Astrocyte of the spinal cord (primary cell): ENCODE measurements at regions not wholly inside any gene's neighbourhood (a gene's known extent, or its start where the extent isn't known, plus 50 kb on each side); places are given as distances from the start of the nearest gene placed in this dataset.

Source experiments
- DNase-seq: peaks from one replicate; pipeline ENCODE4 v3.0.0; 2011; ENCODE audit warnings: low read depth, low spot score
- H3K4me3 ChIP-seq: 2 replicates; pipeline ENCODE4 v1.5.1; 2011; ENCODE audit warnings: low read depth, mild to moderate bottlenecking, low read length, moderate library complexity
- CTCF ChIP-seq: IDR thresholded peaks from 2 replicates; pipeline ENCODE4 v1.5.1; 2012; ENCODE audit warnings: low read depth, mild to moderate bottlenecking, low read length, inconsistent platforms
- in situ Hi-C: cut with HindIII; loops from 2 replicates; pipeline ENCODE4 v1.10.0; 2017; ENCODE audit warnings: low sequenced_read_pairs

DNA sequence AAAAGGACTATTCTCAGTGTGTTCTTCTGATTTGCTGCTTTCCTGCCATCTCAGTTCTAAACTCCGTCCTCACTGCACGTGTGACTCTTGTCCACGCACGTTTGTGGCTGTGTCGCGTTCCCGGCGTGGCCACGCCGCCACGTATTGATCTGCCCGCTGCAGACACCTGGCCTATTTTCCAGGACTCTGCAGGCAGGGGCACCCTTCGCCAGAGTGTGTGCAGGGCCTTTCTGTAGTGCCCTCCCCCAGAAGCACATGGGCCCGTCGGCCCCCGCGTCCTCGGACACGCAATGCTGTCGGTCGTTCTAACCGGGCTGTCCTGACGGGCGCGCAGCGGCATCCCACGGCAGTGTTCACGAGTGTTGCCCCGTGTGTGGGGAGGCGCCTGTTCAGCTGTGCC is 87.6 kb downstream of the YTHDF1 start:
- in situ Hi-C loops = no loop called here
- H3K4me3 ChIP-seq = no peak overlapping the region
- no peak for TF ChIP-seq CTCF
- no peak for DNase-seq

DNA sequence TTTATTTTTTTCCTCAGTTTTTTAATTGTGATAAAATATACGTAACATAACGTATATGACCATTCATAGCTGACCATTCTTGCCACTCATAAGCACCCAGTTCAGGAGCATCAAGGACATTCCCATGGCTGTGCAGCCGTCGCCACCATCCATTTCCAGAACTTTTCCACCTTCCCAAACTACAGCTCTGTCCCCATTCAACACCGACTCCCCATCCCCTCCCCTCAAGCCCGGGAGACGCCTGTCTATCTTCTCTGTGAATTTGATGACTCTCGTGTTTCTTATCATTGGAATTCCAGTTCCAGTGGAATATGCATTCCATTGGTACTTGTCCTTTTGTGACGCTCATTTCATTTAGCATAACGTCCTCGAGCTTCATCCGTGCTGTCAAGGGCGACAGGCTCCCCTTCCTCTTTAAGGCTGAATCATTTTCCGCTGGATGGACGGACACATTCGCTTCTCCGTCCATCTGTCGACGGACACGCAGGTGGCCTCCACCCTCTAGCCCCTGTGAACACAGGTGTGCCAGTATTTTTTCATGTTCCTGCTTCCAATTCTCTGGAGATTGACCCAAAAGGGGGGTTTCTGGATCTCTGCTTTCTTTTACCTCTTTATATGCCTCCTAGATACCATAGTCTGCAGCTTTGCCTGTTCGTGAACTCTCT is 88.1 kb downstream of the YTHDF1 start:
- DNase-seq = no peak
- TF ChIP-seq CTCF = no peak
- no peak overlapping the region for H3K4me3 ChIP-seq
- in situ Hi-C loops = no loop called here

DNA sequence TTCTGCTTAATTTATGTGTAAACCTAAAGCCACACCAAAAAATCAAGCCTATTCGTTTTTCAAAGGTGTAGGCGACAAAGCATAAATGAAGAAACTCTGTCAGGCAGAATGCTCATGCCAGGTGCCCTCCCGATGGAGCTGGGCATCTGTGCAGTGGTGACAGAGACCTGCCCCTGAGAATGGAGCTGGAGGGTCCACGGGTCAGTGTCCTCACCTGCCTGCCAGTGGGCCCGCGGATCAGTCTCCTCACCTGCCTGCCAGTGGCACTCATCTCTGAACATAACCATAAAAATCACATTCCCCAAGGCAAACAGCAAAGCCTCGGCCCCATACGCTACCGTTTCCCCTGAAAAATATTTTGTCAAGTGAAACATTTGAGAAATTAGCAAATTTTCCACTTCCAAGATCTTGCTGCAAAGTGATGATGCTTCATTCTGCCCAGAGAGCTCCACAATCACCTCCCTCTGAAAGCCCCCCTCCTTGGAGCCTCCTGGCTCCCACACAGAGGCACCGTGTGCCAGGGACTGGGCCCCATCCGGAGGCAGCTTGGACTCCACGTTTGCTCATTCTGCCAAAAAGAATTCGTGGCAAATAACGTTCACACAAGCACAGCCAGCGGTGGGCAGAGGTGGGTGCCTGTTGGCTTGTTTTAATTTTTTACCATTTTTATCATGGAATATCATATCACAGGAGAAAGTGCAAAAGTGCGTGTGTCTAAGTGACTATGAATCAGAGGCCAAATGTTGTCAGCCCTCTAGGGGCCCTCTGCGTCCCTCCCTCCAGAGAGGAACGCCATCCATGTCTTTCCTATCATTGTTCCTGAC is 88.8 kb downstream of the YTHDF1 start:
- no peak for DNase-seq
- TF ChIP-seq CTCF = no peak
- in situ Hi-C loops = no loop called here
- H3K4me3 ChIP-seq = no peak overlapping the region

DNA sequence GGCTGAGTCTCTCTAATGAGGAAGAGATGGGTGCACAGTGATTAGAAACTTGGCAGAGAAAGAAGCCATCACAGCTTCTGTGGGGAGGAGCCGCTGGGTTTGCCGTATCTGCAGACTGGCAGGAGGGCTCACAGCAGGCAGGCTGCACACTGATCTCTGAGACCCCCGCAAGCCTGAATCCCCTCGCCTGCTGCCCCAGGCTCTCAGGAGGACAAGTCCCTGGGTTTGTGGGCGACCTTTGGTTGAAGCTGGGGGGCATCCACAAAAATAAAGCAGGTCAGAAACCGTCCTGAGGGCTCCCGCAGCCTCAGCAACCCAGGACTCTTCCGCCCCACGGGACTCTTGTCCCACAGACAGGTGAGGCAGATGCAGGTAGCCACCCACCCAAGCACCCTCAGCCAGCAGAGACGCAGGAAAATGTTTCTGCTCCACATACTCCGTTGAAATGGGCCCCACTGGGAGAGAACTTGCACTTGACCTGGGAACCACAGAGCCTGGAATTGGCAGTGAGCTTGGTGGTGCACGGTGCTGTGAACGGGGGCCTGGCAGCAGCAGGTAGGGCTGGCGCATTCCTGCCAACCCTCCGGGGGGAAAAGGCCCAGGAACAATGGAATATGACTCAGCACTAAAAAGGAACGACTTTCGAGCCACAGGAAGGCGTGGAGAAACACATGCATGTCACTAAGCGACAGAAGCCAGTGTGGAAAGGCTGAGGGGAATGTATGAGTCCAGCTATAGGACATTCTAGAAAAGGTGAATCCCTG is 89.9 kb downstream of the YTHDF1 start:
- TF ChIP-seq CTCF = no peak
- in situ Hi-C loops = no loop called here
- no peak overlapping the region for H3K4me3 ChIP-seq
- DNase-seq = no peak

GRCh38 chr20:63125581-63125837 is 90.4 kb downstream of the YTHDF1 start:
- no peak for TF ChIP-seq CTCF
- no peak for DNase-seq
- in situ Hi-C loops = no loop called here
- H3K4me3 ChIP-seq = no peak overlapping the region

DNA sequence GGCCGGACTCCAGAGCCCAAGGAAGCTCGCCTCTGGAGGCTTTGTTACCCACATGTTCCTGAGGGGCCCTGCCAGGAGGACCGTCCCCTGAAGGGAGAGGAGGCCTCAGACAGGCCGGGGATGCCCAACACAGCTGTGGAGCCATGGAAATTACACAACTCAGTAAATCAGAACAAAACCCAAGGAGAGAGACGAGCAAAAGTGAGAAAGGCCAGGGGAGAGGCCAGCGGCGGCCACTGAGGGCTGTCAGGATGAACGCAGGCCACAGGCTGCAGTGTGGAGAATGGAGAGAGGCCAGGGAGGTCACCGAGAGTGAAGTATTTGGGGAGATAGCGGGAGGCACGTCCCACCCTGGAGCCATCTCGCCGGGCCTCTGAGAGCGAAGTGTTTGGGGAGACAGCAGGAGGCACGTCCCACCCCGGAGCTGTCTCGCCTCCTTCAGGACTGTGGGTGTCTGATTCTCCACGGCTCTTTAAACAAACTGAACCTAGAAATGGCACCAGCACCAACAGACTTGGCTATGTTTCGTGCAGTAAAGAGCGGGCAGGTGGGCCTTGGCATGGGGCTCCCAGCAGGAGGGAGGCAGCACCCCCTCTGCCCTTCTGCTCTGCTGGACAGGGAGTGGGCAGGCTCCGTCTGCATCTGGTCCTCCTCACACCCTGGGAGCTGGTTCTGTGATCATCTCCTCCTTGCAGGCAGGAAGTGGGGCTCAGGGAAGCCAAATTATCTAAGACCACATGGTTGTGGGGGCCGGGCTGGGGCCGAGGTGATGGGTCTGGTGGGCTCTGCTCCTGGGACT is 91.0 kb downstream of the YTHDF1 start:
- DNase-seq = no peak
- no peak overlapping the region for H3K4me3 ChIP-seq
- no peak for TF ChIP-seq CTCF
- in situ Hi-C loops = no loop called here
